ENCODE measurements at regions not wholly inside any gene's neighbourhood (a gene's known extent, or its start where the extent isn't known, plus 50 kb on each side); places are given as distances from the start of the nearest gene placed in this dataset.

DNA sequence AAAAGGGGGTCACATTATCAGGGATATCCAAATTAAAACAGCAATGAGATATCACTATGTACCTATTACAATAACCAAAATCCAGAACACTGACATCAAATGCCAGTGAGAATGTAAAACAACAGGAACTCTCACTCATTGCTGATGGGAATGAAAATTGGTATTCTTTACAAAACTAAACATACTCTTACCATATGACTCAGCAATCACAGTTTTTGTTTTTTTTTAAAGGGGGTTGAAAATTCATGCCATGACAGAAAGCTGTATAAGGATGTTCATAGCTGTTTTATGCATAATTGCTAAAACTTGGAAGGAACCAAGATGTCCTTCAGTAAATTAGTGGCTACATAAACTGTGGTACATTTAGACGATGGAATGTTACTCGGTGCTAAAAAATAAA lies 71.6 kb upstream of the SLITRK1 start:
- TF ChIP-seq, protein P1, sequence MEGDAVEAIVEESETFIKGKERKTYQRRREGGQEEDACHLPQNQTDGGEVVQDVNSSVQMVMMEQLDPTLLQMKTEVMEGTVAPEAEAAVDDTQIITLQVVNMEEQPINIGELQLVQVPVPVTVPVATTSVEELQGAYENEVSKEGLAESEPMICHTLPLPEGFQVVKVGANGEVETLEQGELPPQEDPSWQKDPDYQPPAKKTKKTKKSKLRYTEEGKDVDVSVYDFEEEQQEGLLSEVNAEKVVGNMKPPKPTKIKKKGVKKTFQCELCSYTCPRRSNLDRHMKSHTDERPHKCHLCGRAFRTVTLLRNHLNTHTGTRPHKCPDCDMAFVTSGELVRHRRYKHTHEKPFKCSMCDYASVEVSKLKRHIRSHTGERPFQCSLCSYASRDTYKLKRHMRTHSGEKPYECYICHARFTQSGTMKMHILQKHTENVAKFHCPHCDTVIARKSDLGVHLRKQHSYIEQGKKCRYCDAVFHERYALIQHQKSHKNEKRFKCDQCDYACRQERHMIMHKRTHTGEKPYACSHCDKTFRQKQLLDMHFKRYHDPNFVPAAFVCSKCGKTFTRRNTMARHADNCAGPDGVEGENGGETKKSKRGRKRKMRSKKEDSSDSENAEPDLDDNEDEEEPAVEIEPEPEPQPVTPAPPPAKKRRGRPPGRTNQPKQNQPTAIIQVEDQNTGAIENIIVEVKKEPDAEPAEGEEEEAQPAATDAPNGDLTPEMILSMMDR (IDR thresholded peaks at IDR 0.05; ENCODE audit: low read depth, low read length): no peak
- TF ChIP-seq EZH2phosphoT487 (IDR thresholded peaks at IDR 0.05; ENCODE audit: low read depth): no peak
